H9 (cell line): ENCODE measurements at regions not wholly inside any gene's neighbourhood (a gene's known extent, or its start where the extent isn't known, plus 50 kb on each side); places are given as distances from the start of the nearest gene placed in this dataset.

ENCODE experiments used
- DNase-seq: peaks from one replicate; pipeline ENCODE4 v3.0.0-alpha.2; 2017
- H2AFZ ChIP-seq: one replicate; pipeline ENCODE4 v1.6.1; 2013; ENCODE audit warnings: mild to moderate bottlenecking, low read length, control low read depth, moderate library complexity
- H2AK5ac ChIP-seq: 2 replicates; pipeline ENCODE4 v1.6.1; 2013; ENCODE audit warnings: low read length, control low read depth, mixed read lengths; ENCODE audit not compliant: insufficient read length
- H2BK120ac ChIP-seq: one replicate; pipeline ENCODE4 v1.6.1; 2013; ENCODE audit warnings: low read depth, mild to moderate bottlenecking, low read length, control low read depth, inconsistent platforms; ENCODE audit not compliant: poor library complexity, severe bottlenecking
- H2BK12ac ChIP-seq: 2 replicates; pipeline ENCODE4 v1.6.1; 2013; ENCODE audit warnings: low read length, control low read depth, mixed read lengths, low read depth; ENCODE audit not compliant: insufficient read length
- H2BK15ac ChIP-seq: 2 replicates; pipeline ENCODE4 v1.6.1; 2013; ENCODE audit warnings: low read depth, low read length, control low read depth
- H2BK20ac ChIP-seq: one replicate; pipeline ENCODE4 v1.6.1; 2013; ENCODE audit warnings: low read depth, mild to moderate bottlenecking, low read length, control low read depth, inconsistent platforms; ENCODE audit not compliant: poor library complexity, severe bottlenecking
- H2BK5ac ChIP-seq: 2 replicates; pipeline ENCODE4 v1.6.1; 2013; ENCODE audit warnings: low read length, control low read depth, mixed read lengths; ENCODE audit not compliant: insufficient read length
- H3K14ac ChIP-seq: 2 replicates; pipeline ENCODE4 v1.6.1; 2013; ENCODE audit warnings: low read length, control low read depth; ENCODE audit not compliant: insufficient read depth
- H3K18ac ChIP-seq: 2 replicates; pipeline ENCODE4 v1.6.1; 2013; ENCODE audit warnings: low read depth, mild to moderate bottlenecking, mixed read lengths, low read length, control low read depth; ENCODE audit not compliant: insufficient read length
- H3K23ac ChIP-seq: 2 replicates; pipeline ENCODE4 v1.6.1; 2013; ENCODE audit warnings: low read length, control low read depth, mixed read lengths, low read depth; ENCODE audit not compliant: insufficient read length
- H3K23me2 ChIP-seq: 2 replicates; pipeline ENCODE4 v1.6.1; 2013; ENCODE audit warnings: low read depth, mild to moderate bottlenecking, mixed read lengths, low read length, control low read depth; ENCODE audit not compliant: insufficient read length, poor library complexity, severe bottlenecking
- H3K27ac ChIP-seq: 2 replicates; pipeline ENCODE4 v1.5.1; 2013; ENCODE audit warnings: low read length, control low read depth, mixed read lengths, low read depth; ENCODE audit not compliant: insufficient read length
- H3K27me3 ChIP-seq: 2 replicates; pipeline ENCODE4 v1.6.1; 2013; ENCODE audit warnings: low read length, control low read depth, inconsistent platforms; ENCODE audit not compliant: insufficient read depth
- H3K4ac ChIP-seq: 2 replicates; pipeline ENCODE4 v1.6.1; 2013; ENCODE audit warnings: low read depth, mild to moderate bottlenecking, control low read depth, inconsistent platforms, low read length, moderate library complexity
- H3K4me1 ChIP-seq: 2 replicates; pipeline ENCODE4 v1.6.1; 2013; ENCODE audit warnings: low read length, control low read depth, inconsistent platforms; ENCODE audit not compliant: insufficient read depth
- H3K4me2 ChIP-seq: 2 replicates; pipeline ENCODE4 v1.6.1; 2013; ENCODE audit warnings: low read length, control low read depth, mixed read lengths; ENCODE audit not compliant: insufficient read length, insufficient read depth
- H3K56ac ChIP-seq: 2 replicates; pipeline ENCODE4 v1.6.1; 2013; ENCODE audit warnings: low read depth, mild to moderate bottlenecking, mixed read lengths, low read length, control low read depth; ENCODE audit not compliant: insufficient read length
- H3K79me1 ChIP-seq: 2 replicates; pipeline ENCODE4 v1.6.1; 2013; ENCODE audit warnings: low read depth, mild to moderate bottlenecking, moderate library complexity, low read length, control low read depth, inconsistent platforms; ENCODE audit not compliant: insufficient read depth, poor library complexity, severe bottlenecking
- H3K79me2 ChIP-seq: 2 replicates; pipeline ENCODE4 v1.6.1; 2013; ENCODE audit warnings: low read length, control low read depth, inconsistent platforms; ENCODE audit not compliant: insufficient read depth
- H3K9ac ChIP-seq: 2 replicates; pipeline ENCODE4 v1.6.1; 2013; ENCODE audit warnings: low read length, control low read depth, mixed read lengths; ENCODE audit not compliant: insufficient read length; ENCODE audit errors: extremely low read depth
- H3K9me3 ChIP-seq: one replicate; pipeline ENCODE4 v1.6.1; 2013; ENCODE audit warnings: low read depth, low read length, inconsistent platforms; ENCODE audit not compliant: control insufficient read depth
- H3T11ph ChIP-seq: one replicate; pipeline ENCODE4 v1.6.1; 2013; ENCODE audit warnings: mild to moderate bottlenecking, low read length, control low read depth, inconsistent platforms
- H4K20me1 ChIP-seq: one replicate; pipeline ENCODE4 v1.6.1; 2013; ENCODE audit not compliant: control insufficient read depth, insufficient read length, insufficient read depth
- H4K5ac ChIP-seq: 2 replicates; pipeline ENCODE4 v1.6.1; 2013; ENCODE audit warnings: low read depth, mild to moderate bottlenecking, mixed read lengths, low read length, control low read depth; ENCODE audit not compliant: insufficient read length
- H4K8ac ChIP-seq: replicated peaks from 2 replicates; pipeline ENCODE4 v1.6.1; 2013; ENCODE audit warnings: low read length, control low read depth, mixed read lengths, low read depth; ENCODE audit not compliant: insufficient read length
- H4K91ac ChIP-seq: 2 replicates; pipeline ENCODE4 v1.6.1; 2013; ENCODE audit warnings: low read depth, mild to moderate bottlenecking, moderate library complexity, mixed read lengths, low read length, control low read depth; ENCODE audit not compliant: insufficient read length
- H3K27ac Mint-ChIP-seq, 3 experiments: 2 replicates in 2 of 3; 3 replicates in 1 of 3; pipeline ENCODE4 v1.8.0; 2020 to 2021; ENCODE audit warnings: mixed read lengths in 3 of 3, mild to moderate bottlenecking in 1 of 3, moderate library complexity in 1 of 3
- H3K27me3 Mint-ChIP-seq: 2 replicates; pipeline ENCODE4 v1.8.0; 2021; ENCODE audit warnings: low read depth, mild to moderate bottlenecking, moderate library complexity, mixed read lengths
- H3K36me3 Mint-ChIP-seq, 3 experiments: 2 replicates in 2 of 3; 3 replicates in 1 of 3; pipeline ENCODE4 v1.8.0; 2020 to 2021; ENCODE audit warnings: low read depth in 3 of 3, mixed read lengths in 3 of 3; ENCODE audit not compliant: insufficient read depth in 1 of 3
- H3K4me1 Mint-ChIP-seq, 2 experiments: 2 replicates each; pipeline ENCODE4 v1.8.0; 2020; ENCODE audit warnings: mixed read lengths in 2 of 2
- H3K4me3 Mint-ChIP-seq, 2 experiments: 2 replicates in 1 of 2; 3 replicates in 1 of 2; pipeline ENCODE4 v1.8.0; 2020 to 2021; ENCODE audit warnings: mild to moderate bottlenecking in 2 of 2, mixed read lengths in 2 of 2, moderate library complexity in 1 of 2
- H3K9me3 Mint-ChIP-seq, 2 experiments: 2 replicates in 1 of 2; 3 replicates in 1 of 2; pipeline ENCODE4 v1.8.0; 2020; ENCODE audit warnings: mild to moderate bottlenecking in 2 of 2, mixed read lengths in 2 of 2, moderate library complexity in 1 of 2
- WGBS: extraction: QIAGEN DNeasy Blood & Tissue Kit; methylation state at CpG from one replicate; pipeline ENCODE4 v1.1.7; 2013; ENCODE audit warnings: missing lambda C conversion rate, low lambda C conversion rate, mixed read lengths; ENCODE audit not compliant: insufficient read length; ENCODE audit errors: extremely low coverage; 5-methylcytosine and 5-hydroxymethylcytosine counted together
- TF ChIP-seq, protein P1 (sequence below): fragments of 200-600 bp; sonication (generic); conservative IDR thresholded peaks from 3 replicates; pipeline ENCODE4 v1.8.0; 2021; ENCODE audit warnings: antibody characterized with exemption, mild to moderate bottlenecking

GRCh38 chr10:78937800-78938694, 130.7 kb upstream of the ZMIZ1 start:
- Histone ChIP-seq H3K56ac (no peak overlapping the region), H2BK20ac (no peak overlapping the region), H4K5ac (no peak overlapping the region), H4K91ac (no peak overlapping the region), H2AK5ac (no peak overlapping the region), H2BK15ac (no peak overlapping the region), H2BK120ac (no peak overlapping the region), H3K4me2 (no peak overlapping the region), H3K79me2 (no peaks in the 10 kb centered on the region), H2BK12ac (no peak overlapping the region), H3T11ph (no peak overlapping the region), H2AFZ (no peak overlapping the region), H3K18ac (no peak overlapping the region), H2BK5ac (no peak overlapping the region), H3K23ac (no peak overlapping the region), H3K27ac (no peak overlapping the region), H3K23me2 (no peaks in the 10 kb centered on the region), H3K27me3 (no peaks in the 10 kb centered on the region), H4K8ac (no peak overlapping the region), H3K14ac (peak overlapping the region; percentile 16; the same call in 1 of the 2 replicates), H3K4ac (no peak overlapping the region), H4K20me1 (no peaks in the 10 kb centered on the region), H3K9me3 (no peaks in the 10 kb centered on the region), H3K4me1 (no peaks in the 10 kb centered on the region), H3K9ac (no peak overlapping the region), H3K79me1 (no peaks in the 10 kb centered on the region)
- Mint-ChIP-seq H3K4me1 (peaks cover 16 to 19% of the 10 kb centered on the region in 2 experiments), H3K27ac (peak overlapping the region in 1 of 3 experiments; percentile 47; a peak in 1 of 7 replicates), H3K27me3 (peaks cover 28% of the 10 kb centered on the region), H3K4me3 (no peak overlapping the region), H3K36me3 (peaks cover 4 to 6% (median 5%) of the 10 kb centered on the region in 3 experiments; a peak in 6 of 7 replicates), H3K9me3 (peaks cover 6 to 9% of the 10 kb centered on the region in 2 experiments)
- DNase-seq = no peak
- no CpG with 5 or more reads among the region's 10 CpGs for WGBS
- TF ChIP-seq, protein P1, sequence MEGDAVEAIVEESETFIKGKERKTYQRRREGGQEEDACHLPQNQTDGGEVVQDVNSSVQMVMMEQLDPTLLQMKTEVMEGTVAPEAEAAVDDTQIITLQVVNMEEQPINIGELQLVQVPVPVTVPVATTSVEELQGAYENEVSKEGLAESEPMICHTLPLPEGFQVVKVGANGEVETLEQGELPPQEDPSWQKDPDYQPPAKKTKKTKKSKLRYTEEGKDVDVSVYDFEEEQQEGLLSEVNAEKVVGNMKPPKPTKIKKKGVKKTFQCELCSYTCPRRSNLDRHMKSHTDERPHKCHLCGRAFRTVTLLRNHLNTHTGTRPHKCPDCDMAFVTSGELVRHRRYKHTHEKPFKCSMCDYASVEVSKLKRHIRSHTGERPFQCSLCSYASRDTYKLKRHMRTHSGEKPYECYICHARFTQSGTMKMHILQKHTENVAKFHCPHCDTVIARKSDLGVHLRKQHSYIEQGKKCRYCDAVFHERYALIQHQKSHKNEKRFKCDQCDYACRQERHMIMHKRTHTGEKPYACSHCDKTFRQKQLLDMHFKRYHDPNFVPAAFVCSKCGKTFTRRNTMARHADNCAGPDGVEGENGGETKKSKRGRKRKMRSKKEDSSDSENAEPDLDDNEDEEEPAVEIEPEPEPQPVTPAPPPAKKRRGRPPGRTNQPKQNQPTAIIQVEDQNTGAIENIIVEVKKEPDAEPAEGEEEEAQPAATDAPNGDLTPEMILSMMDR = peak; percentile 26; the same call in 1 of the 3 replicates
